NCI-H2227 (cell line): ENCODE measurements at regions not wholly inside any gene's neighbourhood (a gene's known extent, or its start where the extent isn't known, plus 50 kb on each side); places are given as distances from the start of the nearest gene placed in this dataset.
"Not testable (repeated sequence)": the region's sequence is repeated elsewhere in the genome, so short reads cannot be mapped to it uniquely, and the experiment has no call there.

Experiments
- DNase-seq: peaks from one replicate; lab custom pipeline; 2025; ENCODE audit not compliant: unreplicated experiment; lab: John Stamatoyannopoulos, UW

GRCh38 chr4:136007991-136008390, 1524.3 kb downstream of the PCDH18 start:
- DNase-seq, result no peak

- no peak for DNase-seq
Measured at GRCh38 chr4:136002316-136002715, 1530.0 kb downstream of the PCDH18 start.

GRCh38 chr4:136001791-136002190, 1530.5 kb downstream of the PCDH18 start:
- DNase-seq, result no peak

GRCh38 chr4:136000246-136000645, 1532.0 kb downstream of the PCDH18 start:
- no peak for DNase-seq

GRCh38 chr4:135994360-135994759, 1537.9 kb downstream of the PCDH18 start:
- no peak for DNase-seq

- DNase-seq, result no peak
Measured at GRCh38 chr4:135976860-135977259, 1555.4 kb downstream of the PCDH18 start.

GRCh38 chr4:135966936-135967335, 1565.4 kb downstream of the PCDH18 start:
- no peak for DNase-seq

GRCh38 chr4:135963009-135963408, 1569.3 kb downstream of the PCDH18 start:
- DNase-seq, result no peak

- DNase-seq, result no peak
Measured at GRCh38 chr4:135949931-135950330, 1582.4 kb downstream of the PCDH18 start.

GRCh38 chr4:135948797-135949196, 1583.5 kb downstream of the PCDH18 start:
- DNase-seq, result no peak

GRCh38 chr4:135941671-135942070, 1590.6 kb downstream of the PCDH18 start:
- no peak for DNase-seq

GRCh38 chr4:135934026-135934425, 1598.3 kb downstream of the PCDH18 start:
- DNase-seq, result no peak

- no peak for DNase-seq
Measured at GRCh38 chr4:135927651-135928050, 1604.6 kb downstream of the PCDH18 start.

- no peak for DNase-seq
Measured at GRCh38 chr4:135921081-135921480, 1611.2 kb downstream of the PCDH18 start.

- no peak for DNase-seq
Measured at GRCh38 chr4:135917011-135917410, 1615.3 kb downstream of the PCDH18 start.

- no peak for DNase-seq
Measured at GRCh38 chr4:135900956-135901355, 1631.3 kb downstream of the PCDH18 start.

- not testable (repeated sequence) for DNase-seq
Measured at GRCh38 chr4:135864304-135864703, 1662.7 kb upstream of the PABPC4L start.

GRCh38 chr4:135840781-135841180, 1639.2 kb upstream of the PABPC4L start:
- DNase-seq, result no peak

- no peak for DNase-seq
Measured at GRCh38 chr4:135839712-135840111, 1638.1 kb upstream of the PABPC4L start.

- DNase-seq, result no peak
Measured at GRCh38 chr4:135838889-135839288, 1637.3 kb upstream of the PABPC4L start.

GRCh38 chr4:135834471-135834870, 1632.9 kb upstream of the PABPC4L start:
- DNase-seq, result no peak

- DNase-seq, result no peak
Measured at GRCh38 chr4:135833529-135833928, 1631.9 kb upstream of the PABPC4L start.

GRCh38 chr4:135824759-135825296, 1623.2 kb upstream of the PABPC4L start:
- DNase-seq, result no peak

GRCh38 chr4:135804785-135805184, 1603.2 kb upstream of the PABPC4L start:
- DNase-seq, result no peak
